ENCODE measurements at regions not wholly inside any gene's neighbourhood (a gene's known extent, or its start where the extent isn't known, plus 50 kb on each side); places are given as distances from the start of the nearest gene placed in this dataset.
A peak's percentile ranks its signal among the peaks of the same experiment; 100 is the strongest.
"Not testable (repeated sequence)": the region's sequence is repeated elsewhere in the genome, so short reads cannot be mapped to it uniquely, and the experiment has no call there.

DNA sequence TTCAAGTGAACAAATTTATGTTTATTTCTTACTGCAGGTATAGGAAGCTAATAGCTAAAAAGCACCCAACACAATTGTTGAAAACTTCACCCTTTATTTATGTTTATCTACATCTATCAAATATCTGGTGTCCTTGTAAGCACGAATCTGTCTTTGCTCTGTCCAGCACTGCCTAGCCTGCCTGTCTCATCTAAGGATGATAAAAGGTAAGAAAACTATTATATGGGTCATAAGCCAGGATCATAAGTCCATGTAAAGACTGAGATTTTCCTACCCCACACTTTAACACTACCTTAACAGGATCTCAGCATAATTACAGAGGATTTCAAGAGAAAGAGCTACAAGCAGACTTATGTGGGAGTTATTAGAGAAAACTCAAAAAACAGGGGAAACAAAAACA, 365.6 kb upstream of the TMEFF2 start:
- DNase-seq: no peak

DNA sequence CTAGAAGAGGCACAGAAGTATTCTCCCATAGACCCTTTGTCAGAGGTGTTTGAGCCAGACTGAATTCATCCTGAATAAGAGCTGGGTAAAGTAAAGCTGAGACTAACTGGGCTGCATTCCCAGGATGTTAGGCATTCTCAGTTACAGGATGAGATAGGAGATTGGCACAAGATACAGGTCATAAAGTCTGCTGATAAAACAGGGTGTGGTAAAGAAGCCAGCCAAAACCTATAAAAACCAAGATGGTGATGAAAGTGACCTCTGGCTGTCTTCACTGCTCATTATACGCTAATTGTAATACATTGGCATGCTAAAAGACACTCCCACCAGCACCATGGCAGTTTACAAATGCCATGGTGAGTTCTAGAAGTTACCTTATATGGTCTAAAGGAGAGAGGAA, 364.9 kb upstream of the TMEFF2 start:
- no peak for DNase-seq

DNA sequence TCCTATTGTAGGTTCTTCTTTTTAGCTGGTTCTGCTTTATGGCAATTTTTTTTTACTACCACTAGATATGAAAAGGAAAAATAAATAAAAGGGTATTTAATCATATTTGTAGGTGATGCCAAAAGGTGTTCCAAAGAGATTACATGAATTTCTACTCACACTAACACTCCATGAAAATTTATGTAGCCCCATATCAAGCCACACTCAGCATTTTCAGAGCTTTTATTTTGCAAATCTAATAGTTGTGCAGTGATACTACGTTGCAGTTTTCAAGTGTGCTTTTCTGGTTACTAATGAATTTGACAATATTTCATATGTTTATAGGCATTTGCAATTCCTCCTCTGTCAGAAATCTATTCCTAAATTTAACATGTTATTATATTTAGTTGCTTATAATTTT, 363.9 kb upstream of the TMEFF2 start:
- DNase-seq: no peak

DNA sequence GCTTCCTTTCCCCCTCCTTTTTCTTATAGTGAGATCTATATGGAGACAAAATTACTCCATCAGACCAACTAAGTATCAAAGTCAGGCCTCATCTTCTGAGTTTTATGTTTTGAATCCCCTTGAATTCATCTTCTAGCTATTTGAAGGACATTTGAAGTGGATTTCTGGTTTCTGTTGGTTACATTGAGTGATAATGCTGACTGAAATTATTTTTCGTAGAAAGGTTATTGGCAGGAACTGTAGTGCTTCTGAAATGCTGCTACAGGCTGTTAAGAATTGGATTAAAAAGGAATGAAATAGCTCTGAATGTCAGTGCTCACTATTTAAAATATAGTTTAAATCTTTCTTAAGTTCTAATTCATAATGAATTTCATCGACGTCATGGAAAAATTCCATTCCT, 361.0 kb upstream of the TMEFF2 start:
- no peak for DNase-seq

DNA sequence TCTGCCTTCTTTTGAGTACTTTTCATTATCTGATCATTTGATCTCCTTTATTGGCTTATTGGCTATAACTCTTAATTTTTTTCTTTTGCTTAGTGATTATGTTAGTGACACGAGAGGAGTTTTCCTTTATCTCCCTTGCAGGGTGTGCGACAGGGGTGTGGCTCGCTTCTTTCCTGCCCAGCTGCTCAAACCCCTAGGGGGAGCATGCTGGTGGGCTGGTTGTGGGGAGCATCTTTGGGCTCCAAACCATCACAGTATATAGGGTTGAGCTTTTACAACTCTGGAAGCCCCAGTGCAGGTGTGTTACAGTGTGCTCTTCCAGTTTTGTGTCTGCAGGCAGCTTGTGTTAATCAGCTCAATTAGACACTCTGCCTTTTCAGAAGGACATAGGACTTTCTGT, 357.0 kb upstream of the TMEFF2 start:
- DNase-seq: no peak

DNA sequence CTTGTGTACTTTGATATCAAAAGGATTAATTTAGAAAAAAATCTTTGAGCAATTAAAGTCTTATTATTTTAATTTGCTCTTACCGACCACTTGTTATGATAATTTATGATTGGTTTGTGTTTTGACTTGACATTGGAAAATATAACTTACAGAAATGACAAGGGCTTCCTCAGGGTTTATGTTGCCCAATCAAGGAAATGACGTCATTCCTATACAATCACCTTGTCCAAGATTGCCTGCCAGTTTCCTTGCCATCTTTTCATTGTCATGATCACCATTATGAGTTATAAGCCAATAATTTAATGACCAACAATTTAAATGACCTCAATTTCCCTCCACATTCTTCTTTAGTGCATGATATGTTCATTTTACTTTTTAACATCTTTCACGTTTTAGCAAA, 351.8 kb upstream of the TMEFF2 start:
- no peak for DNase-seq

DNA sequence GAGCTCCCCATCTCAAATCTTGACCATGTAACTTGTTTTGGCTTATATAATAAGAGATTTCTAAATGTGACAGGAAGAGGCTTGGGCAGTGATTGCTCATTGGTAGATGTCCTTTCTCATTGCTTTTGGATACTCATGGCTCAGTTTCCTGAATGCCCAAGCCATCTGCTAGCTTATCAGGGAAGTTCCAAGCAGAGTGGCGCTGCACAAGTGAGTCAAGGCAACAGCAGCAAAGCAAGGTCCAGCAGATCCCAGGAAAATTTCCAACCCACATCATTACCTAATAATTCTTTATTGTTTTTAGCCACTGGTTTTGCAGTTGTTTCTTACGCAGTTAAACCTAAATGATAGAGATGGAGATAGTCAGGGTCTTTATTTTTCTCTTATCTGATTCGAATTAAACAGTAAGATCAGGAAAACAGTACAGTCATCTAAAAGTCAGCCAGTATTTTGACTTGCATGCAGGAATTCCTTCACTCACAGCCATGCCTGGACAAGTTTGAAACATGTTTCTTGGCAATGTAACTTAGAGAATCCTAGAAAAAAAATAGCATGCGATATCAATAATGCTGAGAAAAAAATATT, 349.7 kb upstream of the TMEFF2 start:
- DNase-seq: no peak

DNA sequence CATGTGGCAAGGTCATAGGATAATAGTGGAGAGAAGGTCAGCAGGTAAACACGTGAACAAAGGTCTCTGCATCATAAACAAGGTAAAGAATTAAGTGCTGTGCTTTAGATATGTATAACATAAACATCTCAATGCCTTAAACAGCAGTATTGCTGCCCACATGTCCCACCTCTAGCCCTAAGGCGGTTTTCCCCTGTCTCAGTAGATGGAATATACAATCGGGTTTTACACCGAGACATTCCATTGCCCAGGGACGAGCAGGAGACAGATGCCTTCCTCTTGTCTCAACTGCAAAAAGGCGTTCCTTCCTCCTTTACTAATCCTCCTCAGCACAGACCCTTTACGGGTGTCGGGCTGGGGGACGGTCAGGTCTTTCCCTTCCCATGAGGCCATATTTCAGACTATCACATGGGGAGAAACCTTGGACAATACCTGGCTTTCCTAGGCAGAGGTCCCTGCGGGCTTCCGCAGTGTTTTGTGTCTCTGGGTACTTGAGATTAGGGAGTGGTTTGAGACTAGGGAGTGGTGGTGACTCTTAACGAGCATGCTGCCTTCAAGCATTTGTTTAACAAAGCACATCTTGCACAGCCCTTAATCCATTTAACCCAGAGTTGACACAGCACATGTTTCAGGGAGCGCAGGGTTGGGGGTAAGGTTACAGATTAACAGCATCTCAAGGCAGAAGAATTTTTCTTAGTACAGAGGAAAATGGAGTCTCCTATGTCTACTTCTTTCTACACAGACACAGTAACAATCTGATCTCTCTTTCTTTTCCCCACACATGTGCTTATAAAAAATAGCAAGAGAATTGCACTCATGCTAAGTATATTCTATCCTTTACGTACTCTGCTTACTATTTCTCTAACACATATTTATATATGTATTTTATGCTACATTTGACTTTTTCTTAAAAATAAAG, 347.7 kb upstream of the TMEFF2 start:
- not testable (repeated sequence) for DNase-seq

DNA sequence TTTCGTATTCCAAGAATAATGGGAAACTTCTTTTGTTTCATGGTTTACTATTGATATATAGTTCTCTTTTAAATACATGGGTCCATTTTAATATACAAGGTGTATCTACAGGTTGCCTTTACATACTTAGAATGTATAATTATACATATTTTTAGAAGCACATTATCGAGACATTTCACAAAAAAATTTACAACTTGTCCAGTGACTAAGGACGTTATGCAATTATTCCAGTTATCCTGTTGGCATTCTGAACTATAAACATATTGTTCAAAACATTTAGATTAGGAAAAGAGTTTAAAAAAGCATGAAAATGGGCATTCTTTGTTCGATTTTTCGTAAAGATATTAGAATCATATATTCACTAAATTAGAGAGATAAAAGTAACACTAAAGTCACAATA, 344.6 kb upstream of the TMEFF2 start:
- no peak for DNase-seq

DNA sequence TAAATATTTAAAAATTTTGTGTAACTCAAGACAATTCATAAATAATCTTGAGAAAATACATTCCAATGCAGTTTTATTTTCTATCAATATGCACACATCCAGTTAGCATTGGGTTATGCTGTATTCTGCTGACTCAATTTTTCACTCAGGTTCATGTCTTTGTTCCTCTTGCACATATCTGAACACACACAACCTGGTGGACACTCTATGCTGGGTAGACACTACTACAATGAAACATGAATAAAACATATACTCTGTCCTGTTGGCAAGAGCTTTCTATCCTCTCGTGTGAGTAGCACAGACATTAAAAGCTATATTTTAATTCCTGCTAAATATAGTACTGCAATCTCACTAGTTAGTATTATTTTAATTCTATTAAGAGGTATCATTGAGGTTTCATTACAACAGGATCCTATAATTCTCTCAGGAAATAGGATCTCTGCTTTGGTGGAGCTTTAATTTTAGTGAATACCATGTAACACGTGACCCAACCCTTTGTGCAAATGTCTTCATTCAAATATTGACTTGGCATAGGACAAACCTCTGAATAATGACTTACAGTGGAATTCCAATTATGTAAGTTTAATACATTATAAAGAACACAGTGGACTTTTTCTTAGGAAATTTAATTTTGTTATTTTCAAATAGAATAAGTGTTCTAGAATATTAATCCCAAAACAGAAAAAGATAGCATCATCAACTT, 342.3 kb upstream of the TMEFF2 start:
- DNase-seq: no peak

DNA sequence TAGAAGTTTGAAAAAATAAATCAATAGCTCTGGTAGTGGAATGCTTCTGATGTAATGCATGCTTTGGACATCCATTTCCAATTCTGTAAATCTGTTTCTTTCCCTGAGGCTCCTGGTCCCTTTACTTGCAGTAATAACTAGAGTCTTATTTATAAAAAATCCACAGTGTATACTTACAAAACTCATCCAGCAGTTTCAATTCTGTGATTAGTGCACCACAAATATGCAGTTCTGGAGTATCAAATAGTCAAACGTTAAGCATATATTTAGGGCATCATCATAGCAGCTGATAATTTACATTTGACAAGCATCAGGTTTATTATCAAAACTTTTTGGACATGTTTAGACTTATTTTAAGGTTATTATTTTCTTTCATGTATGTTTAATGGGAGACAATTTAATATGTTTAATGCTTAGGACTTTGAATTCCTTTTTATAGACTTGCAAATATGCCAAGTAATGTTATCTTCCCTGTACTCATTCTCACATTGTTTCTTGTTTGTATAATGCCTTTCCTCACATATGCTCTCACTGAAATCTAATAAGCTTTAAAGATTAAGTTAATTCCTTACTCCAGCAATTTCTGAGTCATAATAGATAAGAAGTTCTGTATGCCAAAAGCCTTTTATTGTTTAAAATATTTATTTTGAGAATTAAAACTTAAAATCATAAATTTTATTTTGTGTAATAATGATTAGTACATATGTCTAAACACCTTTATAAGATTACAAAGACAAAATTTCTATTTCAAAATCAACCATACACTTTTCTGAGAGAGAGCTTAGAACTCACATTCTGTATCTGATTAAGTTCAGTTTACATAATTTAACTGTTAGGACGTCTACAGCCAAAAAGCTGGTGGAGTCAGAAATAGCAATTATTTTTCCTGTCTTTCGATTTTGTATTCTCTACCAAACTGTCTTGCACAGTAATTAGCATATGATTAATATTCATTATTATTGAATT, 341.5 kb upstream of the TMEFF2 start:
- no peak for DNase-seq

DNA sequence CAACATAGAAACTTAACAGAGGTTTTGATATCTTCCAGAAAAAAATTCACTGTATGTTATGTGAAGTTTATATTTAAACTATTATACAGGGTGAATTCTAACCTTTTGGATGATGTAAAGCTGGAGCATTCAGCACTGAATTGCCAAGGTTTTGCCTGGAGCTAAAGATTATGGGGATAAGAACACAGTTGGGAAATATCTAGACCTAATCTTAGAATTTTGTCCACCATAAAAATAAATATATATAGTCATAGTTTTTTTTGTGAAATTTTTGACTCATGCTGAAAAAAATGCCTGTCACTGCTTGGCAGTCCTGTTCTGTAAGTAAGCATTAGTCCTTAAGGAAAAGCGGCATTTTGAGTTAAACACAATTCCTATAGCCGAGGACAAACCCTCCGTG, 339.3 kb upstream of the TMEFF2 start:
- DNase-seq: no peak

DNA sequence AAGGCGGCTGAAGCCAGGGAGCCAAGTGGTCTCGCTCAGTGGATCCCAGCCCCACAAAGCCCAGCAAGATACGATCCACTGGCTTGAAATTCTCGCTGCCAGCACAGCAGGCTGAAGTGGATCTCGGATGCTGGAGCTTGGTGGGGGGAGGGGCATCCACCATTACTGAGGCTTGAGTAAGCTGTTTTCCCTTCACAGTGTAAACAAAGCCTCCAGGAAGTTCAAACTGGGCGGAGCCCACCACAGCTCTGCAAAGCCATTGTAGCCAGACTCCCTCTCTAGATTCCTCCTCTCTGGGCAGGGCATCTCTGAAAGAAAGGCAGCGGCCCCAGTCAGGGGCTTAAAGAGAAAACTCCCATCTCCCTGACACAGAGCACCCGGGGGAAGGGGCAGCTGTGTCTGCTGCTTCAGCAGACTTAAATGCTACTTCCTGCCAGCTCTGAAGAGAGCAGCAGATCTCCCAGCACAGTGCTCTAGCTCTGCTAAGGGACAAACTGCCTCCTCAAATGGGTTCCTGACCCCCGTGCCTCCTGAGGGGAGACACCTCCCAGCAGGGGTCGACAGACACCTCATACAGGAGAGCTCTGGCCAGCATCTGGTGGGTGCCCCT, 330.0 kb upstream of the TMEFF2 start:
- DNase-seq: not testable (repeated sequence)

DNA sequence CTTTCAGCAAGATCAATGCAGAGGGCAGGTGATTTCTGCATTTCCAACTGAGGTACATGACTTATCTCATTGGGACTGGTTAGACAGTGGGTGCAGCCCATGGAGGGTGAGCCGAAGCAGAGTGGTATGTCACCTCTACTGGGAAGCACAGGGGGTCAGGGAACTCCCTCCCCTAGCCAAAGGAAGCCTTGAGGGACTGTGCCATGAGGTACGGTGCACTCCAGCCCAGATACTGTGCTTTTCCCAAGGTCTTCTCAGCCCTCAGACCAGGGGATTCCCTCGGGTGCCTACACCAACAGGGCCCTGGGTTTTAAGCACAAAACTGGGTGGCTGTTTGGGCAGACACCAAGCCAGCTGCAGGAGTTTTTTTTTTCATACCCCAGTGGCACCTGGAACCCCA, 329.5 kb upstream of the TMEFF2 start:
- not testable (repeated sequence) for DNase-seq

DNA sequence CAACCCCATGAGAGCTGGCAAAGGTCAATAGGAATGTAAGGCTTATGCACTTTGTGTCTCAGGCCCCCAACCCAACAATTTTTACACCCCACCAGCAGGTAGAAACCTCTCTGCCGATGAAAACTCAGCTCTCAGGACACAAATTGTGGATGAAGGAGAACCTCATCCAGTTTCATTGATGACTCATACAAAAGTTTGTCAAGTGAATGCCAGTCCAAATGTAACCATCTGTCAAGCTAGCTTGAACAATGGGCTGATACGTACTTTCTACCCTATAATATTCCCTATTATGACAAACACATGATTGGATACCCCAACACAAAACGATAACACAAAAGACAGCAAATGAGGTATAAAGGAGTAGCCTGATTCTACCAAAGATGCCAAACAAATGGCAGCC, 321.2 kb upstream of the TMEFF2 start:
- DNase-seq: no peak

DNA sequence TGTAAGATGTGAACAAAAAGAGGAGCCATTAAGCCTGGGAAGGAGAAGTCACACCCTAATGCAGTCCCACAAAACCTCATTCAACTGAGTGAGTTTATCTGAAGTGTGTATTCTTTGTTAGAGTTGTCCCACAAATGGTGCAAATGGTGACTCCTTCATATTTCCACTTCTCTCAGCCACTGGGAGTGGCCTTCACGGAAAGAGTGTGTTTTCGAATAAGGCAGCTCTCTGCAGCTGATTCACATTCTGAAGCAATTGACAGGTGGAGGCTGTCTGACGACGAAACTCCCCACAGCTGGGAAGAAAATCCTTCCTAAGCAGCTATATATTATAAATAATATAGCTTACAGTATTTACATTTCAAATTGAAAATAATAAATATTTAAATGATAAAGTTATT, 318.8 kb upstream of the TMEFF2 start:
- DNase-seq: no peak

DNA sequence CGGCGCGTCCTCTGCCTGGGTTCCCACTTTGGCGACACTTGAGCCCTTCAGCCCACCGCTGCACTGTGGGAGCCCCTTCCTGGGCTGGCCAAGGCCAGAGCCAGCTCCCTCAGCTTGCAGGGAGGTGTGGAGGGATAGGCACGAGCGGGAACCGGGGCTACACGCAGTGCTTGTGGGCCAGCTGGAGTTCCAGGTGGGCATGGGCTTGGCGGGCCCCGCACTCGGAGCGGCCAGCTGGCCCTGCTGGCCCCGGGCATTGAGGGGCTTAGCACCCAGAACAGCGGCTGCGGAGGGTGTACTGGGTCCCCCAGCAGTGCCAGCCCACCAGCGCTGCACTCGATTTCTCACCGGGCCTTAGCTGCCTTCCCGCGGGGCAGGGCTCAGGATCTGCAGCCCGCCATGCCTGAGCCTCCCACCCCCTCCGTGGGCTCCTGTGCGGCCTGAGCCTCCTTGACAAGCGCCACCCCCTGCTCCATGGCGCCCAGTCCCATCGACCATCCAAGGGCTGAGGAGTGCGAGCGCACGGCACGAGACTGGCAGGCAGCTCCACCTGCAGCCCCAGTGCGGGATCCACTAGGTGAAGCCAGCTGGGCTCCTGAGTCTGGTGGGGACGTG, 313.2 kb upstream of the TMEFF2 start:
- DNase-seq: not testable (repeated sequence)

DNA sequence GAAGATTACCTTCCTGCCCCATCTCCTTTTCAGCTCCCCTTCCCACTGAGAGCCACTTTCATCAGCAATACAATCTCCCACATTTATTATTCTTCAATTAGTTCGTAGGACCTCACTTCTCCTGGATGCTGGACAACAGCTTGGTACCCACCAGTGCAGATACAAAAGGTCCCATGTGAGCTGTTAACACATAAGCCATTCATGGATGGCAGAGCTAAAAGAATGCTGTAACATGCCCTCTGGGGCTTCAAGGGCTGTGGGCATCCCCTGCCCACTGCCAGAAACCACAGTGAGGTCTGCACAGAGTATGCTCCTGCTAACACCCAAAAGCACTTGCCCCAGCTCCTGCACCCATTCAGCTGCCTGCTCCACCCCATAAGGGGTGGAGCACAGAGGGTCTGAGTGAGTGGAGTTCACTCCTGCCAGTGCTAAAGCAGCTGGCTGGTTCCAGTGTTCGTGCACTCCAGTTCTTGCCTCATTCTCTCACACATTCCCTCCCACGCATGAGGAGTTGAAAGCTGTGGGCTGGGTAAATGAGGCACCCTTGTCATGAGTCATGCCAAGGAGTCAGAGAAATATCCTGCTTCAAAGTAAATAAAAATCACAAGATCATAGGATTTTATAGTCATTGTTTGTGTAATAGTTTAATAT, 305.9 kb upstream of the TMEFF2 start:
- peak; percentile 70 to 71 for DNase-seq

DNA sequence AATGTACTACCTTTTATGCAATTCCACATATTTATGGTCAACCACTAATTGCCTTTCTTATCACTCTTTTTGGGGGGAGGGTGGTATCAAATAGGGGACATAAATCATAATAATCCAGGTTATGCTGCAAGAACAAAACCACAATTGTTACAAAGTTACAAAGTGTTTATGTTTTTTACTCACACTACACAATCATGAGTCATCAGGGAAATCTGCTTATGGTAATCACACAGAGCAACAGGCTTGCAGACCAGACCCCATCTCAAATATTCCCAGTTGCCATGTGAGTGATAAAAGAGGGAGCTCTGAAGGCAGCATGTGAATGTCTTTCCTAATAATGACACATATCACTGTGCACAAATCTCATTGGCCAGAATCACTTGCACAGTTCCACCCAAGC, 304.7 kb upstream of the TMEFF2 start:
- DNase-seq: no peak

DNA sequence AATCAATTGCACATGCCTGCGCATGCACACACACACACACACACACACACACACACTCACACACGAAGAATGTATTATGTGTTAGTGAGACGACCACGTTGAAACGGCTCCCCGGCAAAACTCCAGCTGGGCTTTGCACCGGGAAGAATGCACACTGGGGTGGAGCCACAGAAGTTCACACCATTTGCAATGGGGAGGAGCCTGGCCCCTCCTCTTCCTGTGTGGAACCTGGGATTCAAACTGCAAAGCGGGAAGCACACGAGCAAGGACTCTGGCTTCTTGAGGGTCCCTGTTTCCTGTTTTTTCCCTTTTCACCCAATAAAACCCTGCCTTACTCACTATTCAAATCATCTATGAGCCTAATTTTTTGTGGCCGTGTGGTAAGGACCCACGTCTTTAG, 304.0 kb upstream of the TMEFF2 start:
- no peak for DNase-seq

DNA sequence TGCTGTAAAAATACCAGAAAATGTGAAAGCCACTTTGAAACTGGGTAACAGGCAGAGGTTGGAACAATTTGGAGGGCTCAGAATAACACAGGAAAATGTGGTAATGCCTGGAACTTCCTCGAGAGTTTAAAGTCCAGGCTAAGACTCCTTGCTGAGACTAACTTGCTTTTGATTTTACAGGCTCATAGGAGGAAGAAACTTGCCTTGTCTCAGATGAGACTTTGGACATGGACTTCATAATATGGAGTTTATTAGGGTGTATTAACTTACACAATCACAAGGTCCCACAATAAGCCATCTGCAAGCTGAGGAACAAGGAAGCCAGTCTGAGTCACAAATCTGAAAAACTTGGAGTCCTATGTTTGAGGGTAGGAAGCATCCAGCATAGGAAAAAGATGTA, 293.4 kb upstream of the TMEFF2 start:
- not testable (repeated sequence) for DNase-seq

Measured in Kasumi-1 (cell line).